ENCODE measurements at regions not wholly inside any gene's neighbourhood (a gene's known extent, or its start where the extent isn't known, plus 50 kb on each side); places are given as distances from the start of the nearest gene placed in this dataset.

DNA sequence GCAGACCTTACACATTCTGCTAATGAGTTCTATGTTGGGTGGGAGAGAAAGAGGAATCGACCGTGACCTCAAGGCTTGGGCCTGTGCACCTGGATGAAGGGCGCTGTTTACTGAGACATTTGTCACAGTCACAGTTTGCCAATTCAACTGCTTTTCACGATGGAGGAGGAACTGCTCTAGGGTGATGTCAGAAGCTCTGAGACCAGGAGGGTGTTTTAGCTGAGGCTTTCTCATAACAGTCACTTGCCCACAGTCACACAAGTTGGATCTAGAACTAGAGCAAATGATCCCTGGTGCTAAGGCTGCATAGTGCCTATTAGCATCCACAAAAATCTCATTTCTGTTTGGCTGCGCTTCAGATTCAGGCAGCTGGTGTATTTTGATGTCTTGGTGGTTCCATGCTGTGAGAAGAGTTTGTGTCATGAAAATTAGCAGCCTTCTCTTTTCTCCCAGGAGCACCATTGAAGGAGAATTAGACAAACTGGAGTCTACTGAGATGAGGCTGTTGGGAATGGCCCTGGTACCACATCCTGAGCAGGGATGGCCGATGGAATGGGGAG lies 83.3 kb upstream of the TGM3 start:
- TF ChIP-seq EZH2phosphoT487 (IDR thresholded peaks at IDR 0.05): no peak
- TF ChIP-seq, protein P1, sequence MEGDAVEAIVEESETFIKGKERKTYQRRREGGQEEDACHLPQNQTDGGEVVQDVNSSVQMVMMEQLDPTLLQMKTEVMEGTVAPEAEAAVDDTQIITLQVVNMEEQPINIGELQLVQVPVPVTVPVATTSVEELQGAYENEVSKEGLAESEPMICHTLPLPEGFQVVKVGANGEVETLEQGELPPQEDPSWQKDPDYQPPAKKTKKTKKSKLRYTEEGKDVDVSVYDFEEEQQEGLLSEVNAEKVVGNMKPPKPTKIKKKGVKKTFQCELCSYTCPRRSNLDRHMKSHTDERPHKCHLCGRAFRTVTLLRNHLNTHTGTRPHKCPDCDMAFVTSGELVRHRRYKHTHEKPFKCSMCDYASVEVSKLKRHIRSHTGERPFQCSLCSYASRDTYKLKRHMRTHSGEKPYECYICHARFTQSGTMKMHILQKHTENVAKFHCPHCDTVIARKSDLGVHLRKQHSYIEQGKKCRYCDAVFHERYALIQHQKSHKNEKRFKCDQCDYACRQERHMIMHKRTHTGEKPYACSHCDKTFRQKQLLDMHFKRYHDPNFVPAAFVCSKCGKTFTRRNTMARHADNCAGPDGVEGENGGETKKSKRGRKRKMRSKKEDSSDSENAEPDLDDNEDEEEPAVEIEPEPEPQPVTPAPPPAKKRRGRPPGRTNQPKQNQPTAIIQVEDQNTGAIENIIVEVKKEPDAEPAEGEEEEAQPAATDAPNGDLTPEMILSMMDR (IDR thresholded peaks at IDR 0.05): no peak

Data from neural progenitor cell (in vitro differentiated cells).